SK-N-SH (cell line): ENCODE measurements at regions not wholly inside any gene's neighbourhood (a gene's known extent, or its start where the extent isn't known, plus 50 kb on each side); places are given as distances from the start of the nearest gene placed in this dataset.

ENCODE experiments used
- CTCF ChIP-seq: fragments of 200-600 bp; sonication (generic); IDR thresholded peaks from 2 replicates; pipeline ENCODE4 v1.6.1; 2017; ENCODE audit warnings: antibody characterized with exemption, mild to moderate bottlenecking, moderate library complexity
- EP300 ChIP-seq, 2 experiments: IDR thresholded peaks; 2 replicates each; pipeline versions ENCODE4 v1.4.0 to v1.6.1; 2012; ENCODE audit warnings: borderline replicate concordance in 1 of 2, low read depth in 1 of 2, low read length in 1 of 2
- EZH2phosphoT487 ChIP-seq: fragments of 200-600 bp; sonication (generic); IDR thresholded peaks from 2 replicates; pipeline ENCODE4 v1.6.1; 2017; ENCODE audit warnings: low read depth, mixed run types, mild to moderate bottlenecking, antibody characterized with exemption, moderate library complexity, borderline replicate concordance
- FOXJ3 ChIP-seq: sonication (generic); formaldehyde crosslinking; IDR thresholded peaks from 2 replicates; pipeline ENCODE4 v1.5.1; 2020; ENCODE audit warnings: mild to moderate bottlenecking, missing genetic modification reagents
- MAX ChIP-seq: IDR thresholded peaks from 2 replicates; pipeline ENCODE4 v1.4.0; 2012; ENCODE audit warnings: low read depth
- RFX5 ChIP-seq: IDR thresholded peaks from 2 replicates; pipeline ENCODE4 v1.6.1; 2012; ENCODE audit warnings: mild to moderate bottlenecking, improper control_type of control experiment, low read length
- SMC3 ChIP-seq: IDR thresholded peaks from 2 replicates; pipeline ENCODE4 v1.6.1; 2012; ENCODE audit warnings: low read depth, low read length, improper control_type of control experiment
- TAF1 ChIP-seq: IDR thresholded peaks from 2 replicates; pipeline ENCODE4 v1.6.1; 2012; ENCODE audit warnings: low read depth, mild to moderate bottlenecking, low read length, moderate library complexity, borderline replicate concordance
- TCF12 ChIP-seq: IDR thresholded peaks from 2 replicates; pipeline ENCODE4 v1.4.0; 2012
- USF1 ChIP-seq: IDR thresholded peaks from 2 replicates; pipeline ENCODE4 v1.4.0; 2012; ENCODE audit warnings: low read depth, borderline replicate concordance
- YY1 ChIP-seq: IDR thresholded peaks from 2 replicates; pipeline ENCODE4 v1.4.0; 2012; ENCODE audit warnings: low read depth, mild to moderate bottlenecking

- TF ChIP-seq CTCF (no peak), MAX (no peak), EZH2phosphoT487 (no peak), USF1 (no peak), YY1 (no peak), FOXJ3 (CRISPR knock-in tag) (no peak), EP300 (IDR thresholded peaks at IDR 0.05; ENCODE audit: borderline replicate concordance in 1 of 2, low read depth in 1 of 2, low read length in 1 of 2) (no peak), TAF1 (no peak), TCF12 (no peak), RFX5 (no peak), SMC3 (no peak)
These were observed 1005.6 kb upstream of the SLC10A2 start for GRCh38 chr13:104071806-104072205.
